Thoracic aorta (tissue), 2 donors: ENCODE measurements at regions not wholly inside any gene's neighbourhood (a gene's known extent, or its start where the extent isn't known, plus 50 kb on each side); places are given as distances from the start of the nearest gene placed in this dataset.
"Not testable (repeated sequence)": the region's sequence is repeated elsewhere in the genome, so short reads cannot be mapped to it uniquely, and the experiment has no call there.

Source experiments
- ATAC-seq: fragments of 150-250 bp; one replicate; pipeline ENCODE4 v1.8.0; 2017; ENCODE audit warnings: low read depth; ENCODE audit not compliant: insufficient number of reproducible peaks, low FRiP score
- DNase-seq: peaks from one replicate; pipeline ENCODE4 v3.0.0-alpha.2; 2020; ENCODE audit warnings: low spot score
- H3K27ac ChIP-seq, 2 donors: fragments of 200-600 bp; sonication (generic); 1 replicate in 1 of 2; 2 replicates in 1 of 2; pipeline ENCODE4 v1.5.1; 2016; ENCODE audit warnings: mild to moderate bottlenecking in 2 of 2, moderate library complexity in 2 of 2
- H3K27me3 ChIP-seq: fragments of 200-600 bp; sonication (generic); replicated peaks from 2 replicates; pipeline ENCODE4 v1.6.0; 2016; ENCODE audit warnings: mild to moderate bottlenecking; ENCODE audit not compliant: insufficient read depth
- H3K36me3 ChIP-seq: fragments of 200-600 bp; sonication (generic); one replicate; pipeline ENCODE4 v1.5.1; 2016
- H3K4me1 ChIP-seq, 2 donors: fragments of 200-600 bp; sonication (generic); 1 replicate in 1 of 2; 2 replicates in 1 of 2; pipeline versions ENCODE4 v1.5.1 to v1.6.0; 2016; ENCODE audit warnings: low read depth in 2 of 2, mild to moderate bottlenecking in 1 of 2; ENCODE audit not compliant: control insufficient read depth in 1 of 2
- H3K4me3 ChIP-seq: fragments of 200-600 bp; sonication (generic); 2 replicates; pipeline ENCODE4 v1.5.1; 2016; ENCODE audit warnings: mild to moderate bottlenecking
- H3K9me3 ChIP-seq: fragments of 200-600 bp; sonication (generic); 2 replicates; pipeline ENCODE4 v1.5.1; 2016
- CTCF ChIP-seq: fragments of 200-600 bp; sonication (generic); IDR thresholded peaks from one replicate; pipeline ENCODE4 v1.5.1; 2019; ENCODE audit warnings: antibody characterized with exemption

DNA sequence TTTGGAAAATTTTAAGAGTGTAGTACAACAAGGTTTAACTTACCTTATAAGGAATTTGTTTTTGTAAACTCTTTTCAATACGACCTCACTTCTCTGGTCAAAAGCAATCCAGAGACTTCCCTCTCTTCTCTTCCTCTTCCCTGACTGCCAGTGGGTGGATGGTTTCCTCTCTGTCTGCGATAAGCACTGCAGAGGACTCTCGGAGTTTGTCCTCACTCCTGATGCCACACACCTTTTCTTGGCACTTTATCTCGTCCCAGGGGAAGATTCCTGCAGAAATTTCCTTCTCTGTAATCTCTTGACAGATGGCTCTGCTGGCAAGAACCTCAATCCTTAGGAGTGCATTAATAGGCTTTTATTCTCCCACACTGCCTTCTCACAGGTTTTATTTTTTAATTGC, 641.6 kb downstream of the NR2F1-AS1 start:
- DNase-seq, result no peak
- no peaks in the 10 kb centered on the region for H3K36me3 ChIP-seq
- H3K9me3 ChIP-seq, result no peaks in the 10 kb centered on the region
- no peaks in the 10 kb centered on the region for H3K27me3 ChIP-seq
- no peak for TF ChIP-seq CTCF
- no peak overlapping the region for H3K27ac ChIP-seq
- no peak overlapping the region for H3K4me3 ChIP-seq
- no peak for ATAC-seq
- no peaks in the 10 kb centered on the region for H3K4me1 ChIP-seq

DNA sequence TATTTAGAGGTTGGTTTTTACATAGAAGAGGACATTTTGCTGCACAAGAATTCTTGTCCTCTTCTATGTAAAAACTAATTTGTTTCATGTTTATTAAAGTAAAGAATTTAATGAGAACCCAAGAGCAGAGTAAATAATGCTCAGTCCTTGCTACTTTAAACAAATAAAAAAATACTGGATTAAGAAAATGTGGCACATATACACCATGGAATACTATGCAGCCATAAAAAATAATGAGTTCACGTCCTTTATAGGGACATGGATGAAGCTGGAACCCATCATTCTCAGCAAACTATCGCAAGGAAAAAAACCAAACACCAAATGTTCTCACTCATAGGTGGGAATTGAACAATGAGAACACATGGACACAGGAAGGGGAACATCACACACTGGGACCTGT, 643.6 kb downstream of the NR2F1-AS1 start:
- not testable (repeated sequence) for H3K4me3 ChIP-seq, H3K9me3 ChIP-seq, H3K4me1 ChIP-seq, H3K27me3 ChIP-seq, DNase-seq, H3K27ac ChIP-seq, H3K36me3 ChIP-seq, ATAC-seq

DNA sequence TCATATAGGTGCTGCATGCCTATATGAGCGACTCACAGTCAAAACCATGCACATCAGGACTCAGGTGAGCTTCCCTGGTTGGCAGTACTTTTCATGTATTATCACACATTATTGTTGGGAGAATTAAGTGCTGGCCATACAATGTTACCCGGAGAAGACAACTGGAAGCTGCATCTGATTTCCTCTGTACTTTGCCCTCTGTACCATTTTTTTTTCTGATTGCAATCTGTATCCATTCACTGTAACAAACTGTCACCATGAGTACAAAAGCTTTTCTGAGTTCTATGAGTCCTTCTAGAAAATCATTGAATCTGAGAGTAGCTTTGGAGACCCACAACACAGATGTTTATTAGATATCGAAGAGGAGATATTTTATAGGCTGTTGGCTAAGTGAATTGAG, 651.0 kb downstream of the NR2F1-AS1 start:
- no peak for TF ChIP-seq CTCF
- H3K27ac ChIP-seq, result no peak overlapping the region
- H3K9me3 ChIP-seq, result no peaks in the 10 kb centered on the region
- H3K4me1 ChIP-seq, result no peaks in the 10 kb centered on the region
- no peaks in the 10 kb centered on the region for H3K36me3 ChIP-seq
- DNase-seq (no peak), ATAC-seq (no peak)
- H3K4me3 ChIP-seq, result no peak overlapping the region
- H3K27me3 ChIP-seq, result no peaks in the 10 kb centered on the region

DNA sequence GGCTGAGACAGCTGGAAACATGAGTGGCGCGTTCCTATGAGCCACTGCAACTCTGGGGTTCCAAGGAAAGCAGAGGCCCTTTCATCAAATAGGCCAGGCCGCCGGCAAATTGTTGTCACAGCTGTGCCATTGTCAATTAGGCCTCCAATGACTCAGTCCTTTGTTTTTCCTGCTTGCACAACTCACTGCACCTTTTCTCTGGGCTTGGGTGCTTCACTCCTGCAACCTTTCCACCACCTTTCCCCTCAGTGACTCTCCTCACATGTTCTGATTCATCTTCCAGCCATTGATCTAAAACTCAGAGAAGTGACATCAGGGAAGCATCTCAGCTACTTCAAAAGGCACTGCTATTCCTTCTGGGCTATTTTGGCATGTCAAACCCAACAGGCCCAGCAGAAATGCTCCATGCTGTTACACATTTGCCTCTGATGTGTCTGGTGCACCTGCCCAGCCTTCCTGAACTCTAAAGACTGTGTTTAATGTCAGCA, 653.7 kb downstream of the NR2F1-AS1 start:
- Histone ChIP-seq H3K27ac (no peak overlapping the region), H3K9me3 (no peaks in the 10 kb centered on the region), H3K36me3 (no peaks in the 10 kb centered on the region), H3K4me3 (no peak overlapping the region), H3K27me3 (no peaks in the 10 kb centered on the region), H3K4me1 (no peaks in the 10 kb centered on the region)
- no peak for ATAC-seq
- no peak for DNase-seq
- TF ChIP-seq CTCF, result no peak

DNA sequence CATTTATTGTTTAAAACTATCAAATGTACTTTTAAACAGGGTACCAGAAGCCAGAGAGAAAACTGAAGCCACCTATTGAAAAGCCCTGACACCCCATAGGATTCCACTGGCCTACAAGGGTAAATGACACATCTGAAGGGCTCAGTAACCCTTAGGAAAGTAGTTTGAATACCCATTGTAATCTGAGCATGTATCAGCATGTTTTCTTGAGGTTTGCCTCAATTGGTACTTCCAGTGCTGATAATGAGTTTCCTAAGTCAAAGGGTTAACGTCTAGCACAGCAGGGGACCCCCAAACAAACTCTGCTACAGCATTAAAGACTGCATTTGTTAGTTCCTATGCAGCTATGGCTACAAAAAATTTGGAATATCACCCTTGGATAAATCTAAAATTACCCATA, 657.1 kb downstream of the NR2F1-AS1 start:
- Histone ChIP-seq H3K36me3 (no peaks in the 10 kb centered on the region), H3K9me3 (no peaks in the 10 kb centered on the region), H3K4me1 (no peaks in the 10 kb centered on the region), H3K27ac (no peak overlapping the region), H3K27me3 (no peaks in the 10 kb centered on the region), H3K4me3 (no peak overlapping the region)
- TF ChIP-seq CTCF, result no peak
- DNase-seq (no peak), ATAC-seq (no peak)

GRCh38 chr5:92922231-92922967, 658.6 kb downstream of the NR2F1-AS1 start:
- ATAC-seq (no peak), DNase-seq (no peak)
- no peak overlapping the region for H3K4me3 ChIP-seq
- H3K4me1 ChIP-seq, result no peaks in the 10 kb centered on the region
- H3K36me3 ChIP-seq, result no peaks in the 10 kb centered on the region
- no peak for TF ChIP-seq CTCF
- no peak overlapping the region for H3K27ac ChIP-seq
- H3K27me3 ChIP-seq, result no peaks in the 10 kb centered on the region
- no peaks in the 10 kb centered on the region for H3K9me3 ChIP-seq
